Epithelial cell of prostate (primary cell): ENCODE measurements at regions not wholly inside any gene's neighbourhood (a gene's known extent, or its start where the extent isn't known, plus 50 kb on each side); places are given as distances from the start of the nearest gene placed in this dataset.

ENCODE experiments used
- DNase-seq: peaks from one replicate; pipeline ENCODE4 v3.0.0-alpha.2; 2011; ENCODE audit warnings: low read depth, low spot score
- H3K27ac ChIP-seq: fragments of 450-650 bp; 2 replicates; pipeline ENCODE4 v1.5.1; 2017; ENCODE audit warnings: mild to moderate bottlenecking

GRCh38 chr6:92840246-92840930 is 579.0 kb downstream of the EPHA7 start:
- no peak overlapping the region for H3K27ac ChIP-seq
- DNase-seq: no peak

GRCh38 chr6:92828788-92829187 is 590.6 kb downstream of the EPHA7 start:
- DNase-seq: no peak
- no peak overlapping the region for H3K27ac ChIP-seq

- H3K27ac ChIP-seq: no peak overlapping the region
- DNase-seq: no peak
Measured at GRCh38 chr6:92827104-92827503, 592.3 kb downstream of the EPHA7 start.

- H3K27ac ChIP-seq: no peak overlapping the region
- no peak for DNase-seq
Measured at GRCh38 chr6:92826633-92827032, 592.7 kb downstream of the EPHA7 start.

GRCh38 chr6:92822222-92822621 is 597.1 kb downstream of the EPHA7 start:
- H3K27ac ChIP-seq: no peak overlapping the region

GRCh38 chr6:92820601-92821000 is 598.8 kb downstream of the EPHA7 start:
- H3K27ac ChIP-seq: no peak overlapping the region
- no peak for DNase-seq

More at GRCh38 chr6:92822222-92822621, 597.1 kb downstream of the EPHA7 start:
- DNase-seq: no peak

GRCh38 chr6:92810913-92811312 is 608.4 kb downstream of the EPHA7 start:
- no peak overlapping the region for H3K27ac ChIP-seq
- DNase-seq: no peak

GRCh38 chr6:92806254-92806653 is 613.1 kb downstream of the EPHA7 start:
- no peak overlapping the region for H3K27ac ChIP-seq
- DNase-seq: no peak

GRCh38 chr6:92791403-92791802 is 628.0 kb downstream of the EPHA7 start:
- DNase-seq: no peak
- H3K27ac ChIP-seq: no peak overlapping the region

- DNase-seq: no peak
- H3K27ac ChIP-seq: no peak overlapping the region
Measured at GRCh38 chr6:92790381-92790780, 629.0 kb downstream of the EPHA7 start.

- no peak for DNase-seq
- no peak overlapping the region for H3K27ac ChIP-seq
Measured at GRCh38 chr6:92784235-92784634, 635.1 kb downstream of the EPHA7 start.

GRCh38 chr6:92779746-92780145 is 639.6 kb downstream of the EPHA7 start:
- peak; percentile 70 for DNase-seq
- H3K27ac ChIP-seq: no peak overlapping the region

GRCh38 chr6:92777146-92777740 is 642.1 kb downstream of the EPHA7 start:
- H3K27ac ChIP-seq: no peak overlapping the region

GRCh38 chr6:92770540-92770939 is 648.8 kb downstream of the EPHA7 start:
- H3K27ac ChIP-seq: no peak overlapping the region

More at GRCh38 chr6:92777146-92777740, 642.1 kb downstream of the EPHA7 start:
- no peak for DNase-seq

GRCh38 chr6:92767101-92767500 is 652.3 kb downstream of the EPHA7 start:
- peak; percentile 20 for DNase-seq
- no peak overlapping the region for H3K27ac ChIP-seq

More at GRCh38 chr6:92770540-92770939, 648.8 kb downstream of the EPHA7 start:
- DNase-seq: no peak

- no peak for DNase-seq
- no peak overlapping the region for H3K27ac ChIP-seq
Measured at GRCh38 chr6:92763680-92764079, 655.7 kb downstream of the EPHA7 start.

GRCh38 chr6:92763274-92763584 is 656.1 kb downstream of the EPHA7 start:
- no peak for DNase-seq
- H3K27ac ChIP-seq: no peak overlapping the region

- DNase-seq: no peak
- H3K27ac ChIP-seq: no peak overlapping the region
Measured at GRCh38 chr6:92762443-92763273, 656.7 kb downstream of the EPHA7 start.

GRCh38 chr6:92759178-92759577 is 660.2 kb downstream of the EPHA7 start:
- no peak for DNase-seq

GRCh38 chr6:92757925-92758324 is 661.4 kb downstream of the EPHA7 start:
- DNase-seq: no peak
- H3K27ac ChIP-seq: no peak overlapping the region

More at GRCh38 chr6:92759178-92759577, 660.2 kb downstream of the EPHA7 start:
- H3K27ac ChIP-seq: no peak overlapping the region

GRCh38 chr6:92756912-92757311 is 662.4 kb downstream of the EPHA7 start:
- DNase-seq: peak; percentile 27
- no peak overlapping the region for H3K27ac ChIP-seq
